ENCODE measurements at regions not wholly inside any gene's neighbourhood (a gene's known extent, or its start where the extent isn't known, plus 50 kb on each side); places are given as distances from the start of the nearest gene placed in this dataset.

GRCh38 chr6:140393665-140394540, 1019.5 kb upstream of the CITED2 start:
- Histone ChIP-seq H3K27ac (ENCODE audit: low read depth, low read length, poor library complexity, severe bottlenecking) (no peak overlapping the region), H3K36me3 (ENCODE audit: insufficient read depth, low read length, poor library complexity, severe bottlenecking) (no peaks in the 10 kb centered on the region), H3K27me3 (replicated peaks; ENCODE audit: insufficient read depth, low read depth, low read length, poor library complexity) (no peaks in the 10 kb centered on the region), H3K4me1 (ENCODE audit: insufficient read depth, low read length, poor library complexity, severe bottlenecking) (no peaks in the 10 kb centered on the region), H3K4me3 (ENCODE audit: low read depth, low read length, poor library complexity, severe bottlenecking) (no peak overlapping the region), H3K9me3 (ENCODE audit: low read depth, low read length, poor library complexity, severe bottlenecking) (no peaks in the 10 kb centered on the region)
- intact Hi-C loops (cut with micrococcal nuclease; ENCODE audit: unreplicated experiment) = no loop called here
- peak; percentile 25 for DNase-seq (ENCODE audit: low spot score)
- no TSS peak for BruUV-seq (replicated peaks)
- TF ChIP-seq EZH2 (IDR thresholded peaks at IDR 0.05; ENCODE audit: borderline replicate concordance, low read depth, low read length, poor library complexity, severe bottlenecking) (no peak), CTCF (conservative IDR thresholded peaks at IDR 0.05; ENCODE audit: low read depth, low read length) (no peak)
- CTCF ChIA-PET = no interaction called here
- POLR2A ChIA-PET (ENCODE audit: low non-redundant PET) = no interaction called here

- no TSS peak for BruUV-seq (replicated peaks)
- Histone ChIP-seq H3K36me3 (ENCODE audit: insufficient read depth, low read length, poor library complexity, severe bottlenecking) (no peaks in the 10 kb centered on the region), H3K4me1 (ENCODE audit: insufficient read depth, low read length, poor library complexity, severe bottlenecking) (no peaks in the 10 kb centered on the region), H3K4me3 (ENCODE audit: low read depth, low read length, poor library complexity, severe bottlenecking) (no peak overlapping the region), H3K27ac (ENCODE audit: low read depth, low read length, poor library complexity, severe bottlenecking) (no peak overlapping the region), H3K9me3 (ENCODE audit: low read depth, low read length, poor library complexity, severe bottlenecking) (peaks cover 13% of the 10 kb centered on the region), H3K27me3 (replicated peaks; ENCODE audit: insufficient read depth, low read depth, low read length, poor library complexity) (no peaks in the 10 kb centered on the region)
- ChIA-PET POLR2A (ENCODE audit: low non-redundant PET) (no interaction called here), CTCF (no interaction called here)
- TF ChIP-seq CTCF (conservative IDR thresholded peaks at IDR 0.05; ENCODE audit: low read depth, low read length) = no peak
- no peak for TF ChIP-seq EZH2 (IDR thresholded peaks at IDR 0.05; ENCODE audit: borderline replicate concordance, low read depth, low read length, poor library complexity, severe bottlenecking)
- DNase-seq (ENCODE audit: low spot score) = no peak
- intact Hi-C loops (cut with micrococcal nuclease; ENCODE audit: unreplicated experiment) = no loop called here
Measured at GRCh38 chr6:140388815-140389214, 1014.4 kb upstream of the CITED2 start.

GRCh38 chr6:140388192-140388802, 1013.8 kb upstream of the CITED2 start:
- no TSS peak for BruUV-seq (replicated peaks)
- H3K4me1 ChIP-seq (ENCODE audit: insufficient read depth, low read length, poor library complexity, severe bottlenecking) = no peaks in the 10 kb centered on the region
- no peak for DNase-seq (ENCODE audit: low spot score)
- no peaks in the 10 kb centered on the region for H3K36me3 ChIP-seq (ENCODE audit: insufficient read depth, low read length, poor library complexity, severe bottlenecking)
- H3K4me3 ChIP-seq (ENCODE audit: low read depth, low read length, poor library complexity, severe bottlenecking) = no peak overlapping the region
- H3K27ac ChIP-seq (ENCODE audit: low read depth, low read length, poor library complexity, severe bottlenecking) = no peak overlapping the region
- H3K9me3 ChIP-seq (ENCODE audit: low read depth, low read length, poor library complexity, severe bottlenecking) = peaks cover 13% of the 10 kb centered on the region
- CTCF ChIA-PET = interaction anchor here (0.7 kb wide), 1 partner anchor 309 kb away, joined by 4 read pairs; no protein-coding TSS in a partner anchor
- no peak for TF ChIP-seq CTCF (conservative IDR thresholded peaks at IDR 0.05; ENCODE audit: low read depth, low read length)
- TF ChIP-seq EZH2 (IDR thresholded peaks at IDR 0.05; ENCODE audit: borderline replicate concordance, low read depth, low read length, poor library complexity, severe bottlenecking) = no peak
- POLR2A ChIA-PET (ENCODE audit: low non-redundant PET) = no interaction called here
- H3K27me3 ChIP-seq (replicated peaks; ENCODE audit: insufficient read depth, low read depth, low read length, poor library complexity) = no peaks in the 10 kb centered on the region
- intact Hi-C loops (cut with micrococcal nuclease; ENCODE audit: unreplicated experiment) = no loop called here

Data from A673 (cell line).